WTC11 (cell line): ENCODE measurements at regions not wholly inside any gene's neighbourhood (a gene's known extent, or its start where the extent isn't known, plus 50 kb on each side); places are given as distances from the start of the nearest gene placed in this dataset.

Experiments
- ATAC-seq: fragments of 200-7000 bp; cut with Tn5 transposase; 2 replicates; pipeline ENCODE4 v1.10.0; 2021; ENCODE audit warnings: mild to moderate bottlenecking, moderate library complexity
- CTCF ChIA-PET: fragments of 300-600 bp; sonication (Branson Sonifier 250); formaldehyde crosslinking; loops from one replicate; lab custom pipeline; 2021; ENCODE audit warnings: antibody characterized with exemption; lab: Charles Lee
- POLR2A ChIA-PET: fragments of 350-600 bp; sonication (Branson Sonifier 250); formaldehyde crosslinking; loops from one replicate; lab custom pipeline; 2021; ENCODE audit warnings: antibody characterized with exemption; lab: Charles Lee
- DNase-seq: peaks from one replicate; pipeline ENCODE4 v3.0.0; 2021; ENCODE audit warnings: low spot score
- H3K27ac Mint-ChIP-seq: 2 replicates; pipeline ENCODE4 v1.8.0; 2021; ENCODE audit warnings: mixed read lengths
- H3K27me3 Mint-ChIP-seq: 2 replicates; pipeline ENCODE4 v1.8.0; 2021; ENCODE audit warnings: low read depth, mild to moderate bottlenecking, moderate library complexity, mixed read lengths
- H3K36me3 Mint-ChIP-seq: 2 replicates; pipeline ENCODE4 v1.8.0; 2021; ENCODE audit warnings: mixed read lengths
- H3K4me1 Mint-ChIP-seq: 2 replicates; pipeline ENCODE4 v1.8.0; 2022; ENCODE audit warnings: mixed read lengths
- H3K4me3 Mint-ChIP-seq: 2 replicates; pipeline ENCODE4 v1.8.0; 2021; ENCODE audit warnings: mild to moderate bottlenecking, moderate library complexity, mixed read lengths
- H3K9me3 Mint-ChIP-seq: 2 replicates; pipeline ENCODE4 v1.8.0; 2021; ENCODE audit warnings: mixed read lengths
- CBFB ChIP-seq: sonication (generic); formaldehyde crosslinking; IDR thresholded peaks from 2 replicates; pipeline ENCODE4 v1.8.1; 2022; ENCODE audit warnings: mild to moderate bottlenecking, low read depth, missing genetic modification reagents
- JUN ChIP-seq: sonication (generic); formaldehyde crosslinking; IDR thresholded peaks from 2 replicates; pipeline ENCODE4 v1.8.0; 2023; ENCODE audit warnings: mild to moderate bottlenecking, missing genetic modification reagents
- OVOL2 ChIP-seq: fragments of 250-450 bp; sonication (Bioruptor Pico); IDR thresholded peaks from 2 replicates; pipeline ENCODE4 v1.9.0; 2021; ENCODE audit warnings: mild to moderate bottlenecking, borderline replicate concordance
- RORB ChIP-seq: fragments of 250-450 bp; sonication (Bioruptor Pico); IDR thresholded peaks from 2 replicates; pipeline ENCODE4 v1.9.0; 2021; ENCODE audit warnings: mild to moderate bottlenecking
- SOX15 ChIP-seq: fragments of 250-450 bp; sonication (Bioruptor Pico); IDR thresholded peaks from 2 replicates; pipeline ENCODE4 v1.9.0; 2021; ENCODE audit warnings: mild to moderate bottlenecking
- ZNF138 ChIP-seq: sonication (generic); formaldehyde crosslinking; conservative IDR thresholded peaks from 2 replicates; pipeline ENCODE4 v1.8.1; 2022; ENCODE audit warnings: mild to moderate bottlenecking, moderate library complexity, missing genetic modification reagents
- ZNF423 ChIP-seq: fragments of 250-450 bp; sonication (Bioruptor Pico); IDR thresholded peaks from 2 replicates; pipeline ENCODE4 v2.1.2; 2022; ENCODE audit warnings: mild to moderate bottlenecking, moderate library complexity
- TF ChIP-seq, protein P1 (sequence below): sonication (generic); formaldehyde crosslinking; IDR thresholded peaks from 2 replicates; pipeline ENCODE4 v1.8.1; 2022; ENCODE audit warnings: mild to moderate bottlenecking, moderate library complexity, missing genetic modification reagents
- TF ChIP-seq, protein P2 (sequence below): sonication (generic); formaldehyde crosslinking; conservative IDR thresholded peaks from 2 replicates; pipeline ENCODE4 v1.8.1; 2022; ENCODE audit warnings: mild to moderate bottlenecking, missing genetic modification reagents
- TF ChIP-seq, protein P3 (sequence below): sonication (generic); formaldehyde crosslinking; IDR thresholded peaks from 2 replicates; pipeline ENCODE4 v1.8.1; 2023; ENCODE audit warnings: mild to moderate bottlenecking, missing genetic modification reagents, moderate library complexity
- TF ChIP-seq, protein P4 (sequence below): sonication (generic); formaldehyde crosslinking; IDR thresholded peaks from 2 replicates; pipeline ENCODE4 v1.8.1; 2022; ENCODE audit warnings: low read depth, missing genetic modification reagents, borderline replicate concordance
- TF ChIP-seq, protein P5 (sequence below): sonication (generic); formaldehyde crosslinking; IDR thresholded peaks from 2 replicates; pipeline ENCODE4 v1.8.0; 2022; ENCODE audit warnings: mild to moderate bottlenecking, missing genetic modification reagents
- TF ChIP-seq, protein P6 (sequence below): sonication (generic); formaldehyde crosslinking; IDR thresholded peaks from 2 replicates; pipeline ENCODE4 v1.8.0; 2023; ENCODE audit warnings: mild to moderate bottlenecking, missing genetic modification reagents
- TF ChIP-seq, protein P7 (sequence below): sonication (generic); formaldehyde crosslinking; IDR thresholded peaks from 2 replicates; pipeline ENCODE4 v1.8.1; 2022; ENCODE audit warnings: mild to moderate bottlenecking, missing genetic modification reagents, moderate library complexity, borderline replicate concordance
- TF ChIP-seq, protein P8 (sequence below): sonication (generic); formaldehyde crosslinking; IDR thresholded peaks from 2 replicates; pipeline ENCODE4 v1.8.0; 2022; ENCODE audit warnings: missing genetic modification reagents
- TF ChIP-seq, protein P9 (sequence below): sonication (generic); formaldehyde crosslinking; IDR thresholded peaks from 2 replicates; pipeline ENCODE4 v1.8.1; 2022; ENCODE audit warnings: missing genetic modification reagents, borderline replicate concordance

DNA sequence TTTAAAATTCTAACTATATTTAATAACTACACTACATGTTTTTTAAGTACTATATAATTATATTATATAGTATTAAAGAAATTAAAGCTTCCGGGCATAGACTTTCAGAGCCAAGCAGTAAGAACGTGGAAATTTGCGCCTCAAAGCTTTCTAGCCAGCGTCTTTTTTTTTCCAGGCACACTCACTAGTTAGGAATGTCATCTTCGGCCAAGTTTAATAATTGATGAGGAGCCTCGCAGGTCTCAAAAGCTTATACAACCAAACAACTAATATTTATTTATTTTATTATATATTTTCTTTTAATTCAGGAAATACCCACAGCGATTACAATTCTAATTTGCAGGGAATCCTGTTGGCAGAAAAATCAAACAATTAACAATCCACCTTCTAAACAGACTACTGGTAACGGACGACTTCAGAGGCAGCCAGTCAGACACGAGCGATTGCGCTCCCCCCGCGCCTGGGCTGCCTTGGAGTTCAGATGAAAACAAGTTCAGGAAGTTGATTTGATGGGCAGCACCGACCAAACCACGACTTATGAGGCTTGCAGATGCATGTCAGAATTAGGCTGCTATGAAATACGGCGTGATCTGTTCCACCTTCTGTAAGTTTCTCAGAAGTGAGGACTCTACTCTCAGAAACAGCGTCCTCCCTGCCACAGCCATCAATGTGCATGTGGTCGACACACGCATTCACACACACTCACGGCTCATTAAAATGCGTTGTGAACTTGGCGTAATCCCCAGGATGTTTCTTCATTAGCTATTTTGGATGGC is 431.8 kb upstream of the MGMT start (continued):
- TF ChIP-seq, protein P1, sequence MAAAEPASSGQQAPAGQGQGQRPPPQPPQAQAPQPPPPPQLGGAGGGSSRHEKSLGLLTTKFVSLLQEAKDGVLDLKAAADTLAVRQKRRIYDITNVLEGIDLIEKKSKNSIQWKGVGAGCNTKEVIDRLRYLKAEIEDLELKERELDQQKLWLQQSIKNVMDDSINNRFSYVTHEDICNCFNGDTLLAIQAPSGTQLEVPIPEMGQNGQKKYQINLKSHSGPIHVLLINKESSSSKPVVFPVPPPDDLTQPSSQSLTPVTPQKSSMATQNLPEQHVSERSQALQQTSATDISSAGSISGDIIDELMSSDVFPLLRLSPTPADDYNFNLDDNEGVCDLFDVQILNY (CRISPR knock-in tag): no peak
- TF ChIP-seq, protein P2, sequence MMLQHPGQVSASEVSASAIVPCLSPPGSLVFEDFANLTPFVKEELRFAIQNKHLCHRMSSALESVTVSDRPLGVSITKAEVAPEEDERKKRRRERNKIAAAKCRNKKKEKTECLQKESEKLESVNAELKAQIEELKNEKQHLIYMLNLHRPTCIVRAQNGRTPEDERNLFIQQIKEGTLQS (CRISPR knock-in tag): no peak
- TF ChIP-seq, protein P3, sequence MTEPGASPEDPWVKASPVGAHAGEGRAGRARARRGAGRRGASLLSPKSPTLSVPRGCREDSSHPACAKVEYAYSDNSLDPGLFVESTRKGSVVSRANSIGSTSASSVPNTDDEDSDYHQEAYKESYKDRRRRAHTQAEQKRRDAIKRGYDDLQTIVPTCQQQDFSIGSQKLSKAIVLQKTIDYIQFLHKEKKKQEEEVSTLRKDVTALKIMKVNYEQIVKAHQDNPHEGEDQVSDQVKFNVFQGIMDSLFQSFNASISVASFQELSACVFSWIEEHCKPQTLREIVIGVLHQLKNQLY: no peak
- TF ChIP-seq RORB (no peak), CBFB (no peak), ZNF138 (CRISPR knock-in tag) (no peak), SOX15 (CRISPR knock-in tag) (no peak)
- TF ChIP-seq, protein P4, sequence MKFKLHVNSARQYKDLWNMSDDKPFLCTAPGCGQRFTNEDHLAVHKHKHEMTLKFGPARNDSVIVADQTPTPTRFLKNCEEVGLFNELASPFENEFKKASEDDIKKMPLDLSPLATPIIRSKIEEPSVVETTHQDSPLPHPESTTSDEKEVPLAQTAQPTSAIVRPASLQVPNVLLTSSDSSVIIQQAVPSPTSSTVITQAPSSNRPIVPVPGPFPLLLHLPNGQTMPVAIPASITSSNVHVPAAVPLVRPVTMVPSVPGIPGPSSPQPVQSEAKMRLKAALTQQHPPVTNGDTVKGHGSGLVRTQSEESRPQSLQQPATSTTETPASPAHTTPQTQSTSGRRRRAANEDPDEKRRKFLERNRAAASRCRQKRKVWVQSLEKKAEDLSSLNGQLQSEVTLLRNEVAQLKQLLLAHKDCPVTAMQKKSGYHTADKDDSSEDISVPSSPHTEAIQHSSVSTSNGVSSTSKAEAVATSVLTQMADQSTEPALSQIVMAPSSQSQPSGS (CRISPR knock-in tag): no peak

DNA sequence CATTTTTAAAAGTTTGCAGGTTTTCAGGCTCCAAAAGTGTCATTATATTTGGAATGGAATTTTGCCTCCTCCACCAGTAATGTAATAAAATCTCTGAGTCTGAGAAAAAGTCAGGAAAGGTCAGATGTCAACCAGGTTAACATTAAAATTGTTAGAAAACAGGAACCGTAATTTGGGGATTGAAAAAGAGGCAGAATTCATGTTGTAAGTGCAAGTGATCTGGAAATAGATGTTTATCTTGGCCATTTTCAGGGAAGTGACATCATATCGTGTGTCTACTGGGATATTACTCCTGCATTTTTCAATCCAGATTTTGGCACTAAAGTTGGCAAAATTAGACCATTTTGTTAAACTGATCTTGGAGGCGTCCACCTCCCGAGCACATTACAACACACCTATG is 428.5 kb upstream of the MGMT start:
- Mint-ChIP-seq H3K27ac (no peak overlapping the region), H3K27me3 (no peaks in the 10 kb centered on the region), H3K4me1 (peaks cover 31% of the 10 kb centered on the region), H3K4me3 (no peak overlapping the region), H3K9me3 (no peaks in the 10 kb centered on the region), H3K36me3 (no peaks in the 10 kb centered on the region)
- CTCF ChIA-PET: no interaction called here
- no peak for DNase-seq
- POLR2A ChIA-PET: no interaction called here
- TF ChIP-seq, protein P5, sequence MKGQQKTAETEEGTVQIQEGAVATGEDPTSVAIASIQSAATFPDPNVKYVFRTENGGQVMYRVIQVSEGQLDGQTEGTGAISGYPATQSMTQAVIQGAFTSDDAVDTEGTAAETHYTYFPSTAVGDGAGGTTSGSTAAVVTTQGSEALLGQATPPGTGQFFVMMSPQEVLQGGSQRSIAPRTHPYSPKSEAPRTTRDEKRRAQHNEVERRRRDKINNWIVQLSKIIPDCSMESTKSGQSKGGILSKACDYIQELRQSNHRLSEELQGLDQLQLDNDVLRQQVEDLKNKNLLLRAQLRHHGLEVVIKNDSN: no peak
- TF ChIP-seq, all 79 proteins: peak for 0
- no peak for ATAC-seq

DNA sequence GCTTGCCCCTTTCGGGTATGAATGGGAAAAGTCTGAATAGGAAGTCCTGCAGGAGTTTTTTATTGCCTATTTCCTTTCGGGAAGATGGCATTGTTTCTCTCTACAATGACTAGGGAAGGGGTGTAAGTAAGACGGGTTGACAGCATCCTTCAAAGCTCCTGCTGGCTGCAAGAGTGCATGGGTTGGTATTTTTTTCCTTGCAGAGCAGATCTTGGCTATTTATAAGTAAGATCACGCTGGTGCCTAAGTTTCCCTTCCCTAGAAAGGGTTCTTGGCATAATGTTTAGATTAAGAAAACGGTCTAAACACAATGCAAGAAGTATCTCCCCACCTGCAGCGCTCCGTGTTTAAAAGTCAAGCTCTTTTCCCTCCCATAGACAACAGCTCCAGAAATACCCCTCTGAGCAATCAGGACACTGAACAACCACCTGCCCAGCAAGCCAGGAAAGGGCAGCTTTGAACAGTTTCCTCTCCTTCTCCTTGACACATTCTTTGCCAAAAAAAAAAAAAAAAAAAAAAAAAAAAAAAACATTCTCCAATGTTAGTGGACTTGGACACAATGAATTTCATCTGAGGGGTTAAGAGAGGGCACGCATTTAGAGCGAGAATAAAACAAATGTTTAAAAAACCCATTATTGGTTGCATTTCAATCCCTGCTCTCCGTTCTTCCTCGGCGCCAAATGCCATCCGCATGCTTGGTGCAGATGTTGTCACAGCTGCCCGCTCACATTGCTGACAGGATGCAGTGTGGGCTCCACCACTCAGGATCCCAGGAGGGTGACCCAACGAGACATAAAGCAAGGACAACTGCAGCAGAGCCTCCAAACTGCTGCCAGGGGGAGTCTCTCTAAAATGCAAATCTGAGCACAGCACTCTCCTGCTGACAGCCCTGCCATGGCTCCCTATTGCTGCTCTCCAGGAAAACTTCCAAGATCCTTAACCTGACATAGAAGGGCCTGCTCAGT is 427.4 kb upstream of the MGMT start:
- DNase-seq: no peak
- POLR2A ChIA-PET: no interaction called here
- no peak overlapping the region for H3K4me3 Mint-ChIP-seq
- TF ChIP-seq JUN (CRISPR knock-in tag) (no peak), ZNF423 (CRISPR knock-in tag) (no peak), OVOL2 (CRISPR knock-in tag) (no peak)
- TF ChIP-seq, protein P6, sequence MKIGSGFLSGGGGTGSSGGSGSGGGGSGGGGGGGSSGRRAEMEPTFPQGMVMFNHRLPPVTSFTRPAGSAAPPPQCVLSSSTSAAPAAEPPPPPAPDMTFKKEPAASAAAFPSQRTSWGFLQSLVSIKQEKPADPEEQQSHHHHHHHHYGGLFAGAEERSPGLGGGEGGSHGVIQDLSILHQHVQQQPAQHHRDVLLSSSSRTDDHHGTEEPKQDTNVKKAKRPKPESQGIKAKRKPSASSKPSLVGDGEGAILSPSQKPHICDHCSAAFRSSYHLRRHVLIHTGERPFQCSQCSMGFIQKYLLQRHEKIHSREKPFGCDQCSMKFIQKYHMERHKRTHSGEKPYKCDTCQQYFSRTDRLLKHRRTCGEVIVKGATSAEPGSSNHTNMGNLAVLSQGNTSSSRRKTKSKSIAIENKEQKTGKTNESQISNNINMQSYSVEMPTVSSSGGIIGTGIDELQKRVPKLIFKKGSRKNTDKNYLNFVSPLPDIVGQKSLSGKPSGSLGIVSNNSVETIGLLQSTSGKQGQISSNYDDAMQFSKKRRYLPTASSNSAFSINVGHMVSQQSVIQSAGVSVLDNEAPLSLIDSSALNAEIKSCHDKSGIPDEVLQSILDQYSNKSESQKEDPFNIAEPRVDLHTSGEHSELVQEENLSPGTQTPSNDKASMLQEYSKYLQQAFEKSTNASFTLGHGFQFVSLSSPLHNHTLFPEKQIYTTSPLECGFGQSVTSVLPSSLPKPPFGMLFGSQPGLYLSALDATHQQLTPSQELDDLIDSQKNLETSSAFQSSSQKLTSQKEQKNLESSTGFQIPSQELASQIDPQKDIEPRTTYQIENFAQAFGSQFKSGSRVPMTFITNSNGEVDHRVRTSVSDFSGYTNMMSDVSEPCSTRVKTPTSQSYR (CRISPR knock-in tag): no peak
- TF ChIP-seq, protein P7, sequence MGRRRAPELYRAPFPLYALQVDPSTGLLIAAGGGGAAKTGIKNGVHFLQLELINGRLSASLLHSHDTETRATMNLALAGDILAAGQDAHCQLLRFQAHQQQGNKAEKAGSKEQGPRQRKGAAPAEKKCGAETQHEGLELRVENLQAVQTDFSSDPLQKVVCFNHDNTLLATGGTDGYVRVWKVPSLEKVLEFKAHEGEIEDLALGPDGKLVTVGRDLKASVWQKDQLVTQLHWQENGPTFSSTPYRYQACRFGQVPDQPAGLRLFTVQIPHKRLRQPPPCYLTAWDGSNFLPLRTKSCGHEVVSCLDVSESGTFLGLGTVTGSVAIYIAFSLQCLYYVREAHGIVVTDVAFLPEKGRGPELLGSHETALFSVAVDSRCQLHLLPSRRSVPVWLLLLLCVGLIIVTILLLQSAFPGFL (CRISPR knock-in tag): no peak
- TF ChIP-seq, protein P8, sequence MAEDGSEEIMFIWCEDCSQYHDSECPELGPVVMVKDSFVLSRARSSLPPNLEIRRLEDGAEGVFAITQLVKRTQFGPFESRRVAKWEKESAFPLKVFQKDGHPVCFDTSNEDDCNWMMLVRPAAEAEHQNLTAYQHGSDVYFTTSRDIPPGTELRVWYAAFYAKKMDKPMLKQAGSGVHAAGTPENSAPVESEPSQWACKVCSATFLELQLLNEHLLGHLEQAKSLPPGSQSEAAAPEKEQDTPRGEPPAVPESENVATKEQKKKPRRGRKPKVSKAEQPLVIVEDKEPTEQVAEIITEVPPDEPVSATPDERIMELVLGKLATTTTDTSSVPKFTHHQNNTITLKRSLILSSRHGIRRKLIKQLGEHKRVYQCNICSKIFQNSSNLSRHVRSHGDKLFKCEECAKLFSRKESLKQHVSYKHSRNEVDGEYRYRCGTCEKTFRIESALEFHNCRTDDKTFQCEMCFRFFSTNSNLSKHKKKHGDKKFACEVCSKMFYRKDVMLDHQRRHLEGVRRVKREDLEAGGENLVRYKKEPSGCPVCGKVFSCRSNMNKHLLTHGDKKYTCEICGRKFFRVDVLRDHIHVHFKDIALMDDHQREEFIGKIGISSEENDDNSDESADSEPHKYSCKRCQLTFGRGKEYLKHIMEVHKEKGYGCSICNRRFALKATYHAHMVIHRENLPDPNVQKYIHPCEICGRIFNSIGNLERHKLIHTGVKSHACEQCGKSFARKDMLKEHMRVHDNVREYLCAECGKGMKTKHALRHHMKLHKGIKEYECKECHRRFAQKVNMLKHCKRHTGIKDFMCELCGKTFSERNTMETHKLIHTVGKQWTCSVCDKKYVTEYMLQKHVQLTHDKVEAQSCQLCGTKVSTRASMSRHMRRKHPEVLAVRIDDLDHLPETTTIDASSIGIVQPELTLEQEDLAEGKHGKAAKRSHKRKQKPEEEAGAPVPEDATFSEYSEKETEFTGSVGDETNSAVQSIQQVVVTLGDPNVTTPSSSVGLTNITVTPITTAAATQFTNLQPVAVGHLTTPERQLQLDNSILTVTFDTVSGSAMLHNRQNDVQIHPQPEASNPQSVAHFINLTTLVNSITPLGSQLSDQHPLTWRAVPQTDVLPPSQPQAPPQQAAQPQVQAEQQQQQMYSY: no peak
- TF ChIP-seq, protein P9, sequence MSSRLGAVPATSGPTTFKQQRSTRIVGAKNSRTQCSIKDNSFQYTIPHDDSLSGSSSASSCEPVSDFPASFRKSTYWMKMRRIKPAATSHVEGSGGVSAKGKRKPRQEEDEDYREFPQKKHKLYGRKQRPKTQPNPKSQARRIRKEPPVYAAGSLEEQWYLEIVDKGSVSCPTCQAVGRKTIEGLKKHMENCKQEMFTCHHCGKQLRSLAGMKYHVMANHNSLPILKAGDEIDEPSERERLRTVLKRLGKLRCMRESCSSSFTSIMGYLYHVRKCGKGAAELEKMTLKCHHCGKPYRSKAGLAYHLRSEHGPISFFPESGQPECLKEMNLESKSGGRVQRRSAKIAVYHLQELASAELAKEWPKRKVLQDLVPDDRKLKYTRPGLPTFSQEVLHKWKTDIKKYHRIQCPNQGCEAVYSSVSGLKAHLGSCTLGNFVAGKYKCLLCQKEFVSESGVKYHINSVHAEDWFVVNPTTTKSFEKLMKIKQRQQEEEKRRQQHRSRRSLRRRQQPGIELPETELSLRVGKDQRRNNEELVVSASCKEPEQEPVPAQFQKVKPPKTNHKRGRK (CRISPR knock-in tag): no peak

More for the DNA sequence above, 427.4 kb upstream of the MGMT start:
- no peak overlapping the region for H3K27ac Mint-ChIP-seq
- H3K4me1 Mint-ChIP-seq: peaks cover 31% of the 10 kb centered on the region
- no peaks in the 10 kb centered on the region; the same call in 1 of the 2 replicates for H3K27me3 Mint-ChIP-seq
- peak; percentile 48 for ATAC-seq
- no peaks in the 10 kb centered on the region for H3K9me3 Mint-ChIP-seq
- CTCF ChIA-PET: interaction anchor here (0.6 to 1.0 kb wide), 3 partner anchors 9 to 293 kb away, joined by 4 to 7 read pairs (median 4); no protein-coding TSS in a partner anchor
- no peaks in the 10 kb centered on the region for H3K36me3 Mint-ChIP-seq
